SK-N-SH (cell line): ENCODE measurements at regions not wholly inside any gene's neighbourhood (a gene's known extent, or its start where the extent isn't known, plus 50 kb on each side); places are given as distances from the start of the nearest gene placed in this dataset.

Experiments used
- CTCF ChIA-PET: fragments of 300-600, 350-600 bp; formaldehyde crosslinking; extraction: SDS; loops from one replicate; lab custom pipeline; 2021; lab: Yijun Ruan, JAX
- POLR2A ChIA-PET: fragments of 350-600 bp; sonication (Branson Sonifier 250); formaldehyde crosslinking; extraction: SDS; loops from one replicate; lab custom pipeline; 2020; ENCODE audit warnings: antibody characterized with exemption, inconsistent platforms; lab: Yijun Ruan, JAX
- DNase-seq: peaks from one replicate; pipeline ENCODE4 v3.0.0; 2012
- H2AFZ ChIP-seq: fragments of 200-600 bp; sonication (generic); 2 replicates; pipeline ENCODE4 v1.8.1; 2016; ENCODE audit warnings: antibody characterized with exemption, mild to moderate bottlenecking, low read depth
- H3F3A ChIP-seq: fragments of 200-600 bp; sonication (generic); replicated peaks from 2 replicates; pipeline ENCODE3; 2016; ENCODE audit warnings: antibody characterized with exemption, mild to moderate bottlenecking; ENCODE audit not compliant: insufficient read depth
- H3K27ac ChIP-seq, 2 experiments: fragments of 200-500 bp in 1 of 2; fragments of 200-600 bp in 1 of 2; sonication (Bioruptor generic) in 1 of 2; sonication (generic), shearing (Covaris generic) in 1 of 2; 2 replicates each; pipeline versions ENCODE4 v1.5.1 to v1.6.1; 2014 to 2016; ENCODE audit warnings: low read depth in 2 of 2, inconsistent platforms in 1 of 2, low read length in 1 of 2, mild to moderate bottlenecking in 1 of 2, mixed read lengths in 1 of 2
- H3K27me3 ChIP-seq: fragments of 200-600 bp; sonication (generic), shearing (Covaris generic); 2 replicates; pipeline ENCODE4 v1.6.1; 2016; ENCODE audit warnings: mixed run types; ENCODE audit not compliant: insufficient read depth
- H3K36me3 ChIP-seq, 2 experiments: fragments of 200-500 bp in 1 of 2; fragments of 200-600 bp in 1 of 2; sonication (Bioruptor generic) in 1 of 2; sonication (generic) in 1 of 2; replicated peaks in 1 of 2; 2 replicates each; pipeline versions ENCODE3 to v1.5.1; 2014 to 2016; ENCODE audit warnings: low read length in 1 of 2, mild to moderate bottlenecking in 1 of 2; ENCODE audit not compliant: insufficient read depth in 2 of 2, control insufficient read depth in 1 of 2
- H3K4me1 ChIP-seq, 2 experiments: fragments of 200-500 bp in 1 of 2; fragments of 200-600 bp in 1 of 2; sonication (Bioruptor generic) in 1 of 2; sonication (generic), shearing (Covaris generic) in 1 of 2; 2 replicates each; pipeline versions ENCODE4 v1.5.1 to v1.6.1; 2014 to 2016; ENCODE audit warnings: low read depth in 1 of 2, low read length in 1 of 2, mixed run types in 1 of 2; ENCODE audit not compliant: insufficient read depth in 2 of 2, control insufficient read depth in 1 of 2
- H3K4me2 ChIP-seq: fragments of 200-600 bp; sonication (generic), shearing (Covaris generic); 2 replicates; pipeline ENCODE4 v1.6.1; 2017; ENCODE audit warnings: mixed run types
- H3K4me3 ChIP-seq, 2 experiments: fragments of 200-500 bp in 1 of 2; fragments of 200-600 bp in 1 of 2; sonication (Bioruptor generic) in 1 of 2; sonication (generic), shearing (Covaris generic) in 1 of 2; 2 replicates each; pipeline versions ENCODE4 v1.5.1 to v1.8.1; 2014 to 2016; ENCODE audit warnings: low read depth in 2 of 2, inconsistent platforms in 1 of 2, low read length in 1 of 2, mild to moderate bottlenecking in 1 of 2, mixed read lengths in 1 of 2, moderate library complexity in 1 of 2
- H3K79me2 ChIP-seq: fragments of 200-600 bp; sonication (generic); 2 replicates; pipeline ENCODE4 v1.8.1; 2017; ENCODE audit warnings: mild to moderate bottlenecking; ENCODE audit not compliant: insufficient read depth
- H3K9ac ChIP-seq: fragments of 200-600 bp; sonication (generic); 2 replicates; pipeline ENCODE4 v1.6.1; 2017; ENCODE audit warnings: mixed run types
- H3K9me2 ChIP-seq: fragments of 200-600 bp; sonication (generic); 2 replicates; pipeline ENCODE4 v1.6.1; 2017; ENCODE audit warnings: mixed run types
- H3K9me3 ChIP-seq: fragments of 200-600 bp; sonication (generic); 2 replicates; pipeline ENCODE4 v1.6.1; 2017; ENCODE audit warnings: mixed run types, mild to moderate bottlenecking, moderate library complexity
- H4K20me1 ChIP-seq: fragments of 200-600 bp; sonication (generic); 2 replicates; pipeline ENCODE4 v1.6.1; 2017; ENCODE audit warnings: mild to moderate bottlenecking, mixed run types; ENCODE audit not compliant: insufficient read depth
- FOXJ3 ChIP-seq: sonication (generic); formaldehyde crosslinking; IDR thresholded peaks from 2 replicates; pipeline ENCODE4 v1.5.1; 2020; ENCODE audit warnings: mild to moderate bottlenecking, missing genetic modification reagents
- NRF1 ChIP-seq: IDR thresholded peaks from 2 replicates; pipeline ENCODE4 v1.6.1; 2012; ENCODE audit warnings: low read depth, mild to moderate bottlenecking, low read length
- PBX3 ChIP-seq: IDR thresholded peaks from 2 replicates; pipeline ENCODE4; 2012
- REST ChIP-seq: IDR thresholded peaks from 2 replicates; pipeline ENCODE4 v1.6.1; 2012; ENCODE audit warnings: mild to moderate bottlenecking, low read depth, low read length, moderate library complexity
- RFX5 ChIP-seq: IDR thresholded peaks from 2 replicates; pipeline ENCODE4 v1.6.1; 2012; ENCODE audit warnings: mild to moderate bottlenecking, improper control_type of control experiment, low read length
- SIN3A ChIP-seq: IDR thresholded peaks from 2 replicates; pipeline ENCODE4 v1.6.1; 2012; ENCODE audit warnings: low read depth, mild to moderate bottlenecking, low read length, moderate library complexity, borderline replicate concordance
- SMC3 ChIP-seq: IDR thresholded peaks from 2 replicates; pipeline ENCODE4 v1.6.1; 2012; ENCODE audit warnings: low read depth, low read length, improper control_type of control experiment
- TAF1 ChIP-seq: IDR thresholded peaks from 2 replicates; pipeline ENCODE4 v1.6.1; 2012; ENCODE audit warnings: low read depth, mild to moderate bottlenecking, low read length, moderate library complexity, borderline replicate concordance
- USF1 ChIP-seq: IDR thresholded peaks from 2 replicates; pipeline ENCODE4 v1.4.0; 2012; ENCODE audit warnings: low read depth, borderline replicate concordance
- USF2 ChIP-seq: fragments of 150-350 bp; IDR thresholded peaks from 2 replicates; pipeline ENCODE4 v1.6.1; 2017; ENCODE audit warnings: antibody characterized with exemption, low read length, low read depth, borderline replicate concordance
- YY1 ChIP-seq: IDR thresholded peaks from 2 replicates; pipeline ENCODE4 v1.4.0; 2012; ENCODE audit warnings: low read depth, mild to moderate bottlenecking
- WGBS: methylation state at CpG from one replicate; pipeline ENCODE4 v1.1.6; 2017; ENCODE audit warnings: low lambda C conversion rate; 5-methylcytosine and 5-hydroxymethylcytosine counted together

GRCh38 chr3:8366219-8366810 lies 135.3 kb upstream of the LMCD1 start (continued):
- TF ChIP-seq REST: no peak
- TF ChIP-seq USF1: no peak
- no peak for TF ChIP-seq SMC3

GRCh38 chr3:8368598-8368997 lies 133.0 kb upstream of the LMCD1 start:
- no peak overlapping the region for H3K9ac ChIP-seq
- no peaks in the 10 kb centered on the region for H3K27me3 ChIP-seq
- H3K27ac ChIP-seq: no peak overlapping the region
- H3K4me3 ChIP-seq: no peak overlapping the region
- H3K36me3 ChIP-seq: no peaks in the 10 kb centered on the region
- H4K20me1 ChIP-seq: no peaks in the 10 kb centered on the region
- H3K4me1 ChIP-seq: no peaks in the 10 kb centered on the region; a peak in 1 of 4 replicates
- no peaks in the 10 kb centered on the region for H3K79me2 ChIP-seq
- no peak for TF ChIP-seq USF2
- no peak for TF ChIP-seq YY1
- no peak for TF ChIP-seq RFX5
- TF ChIP-seq SIN3A: no peak
- no peak for TF ChIP-seq FOXJ3 (CRISPR knock-in tag)
- no peak for TF ChIP-seq TAF1
- TF ChIP-seq PBX3: no peak
- TF ChIP-seq SMC3: no peak
- no peak for TF ChIP-seq REST
- no peak for TF ChIP-seq USF1
- no peak for TF ChIP-seq NRF1
- TF ChIP-seq, all 33 proteins: peak for 0
- 50% methylated on average over 5 of the region's 5 CpGs for WGBS
- ChIA-PET CTCF (no interaction called here), POLR2A (no interaction called here)
- Histone ChIP-seq H2AFZ (no peak overlapping the region), H3K4me2 (no peak overlapping the region), H3K9me3 (no peaks in the 10 kb centered on the region), H3F3A (peaks cover 4% of the 10 kb centered on the region), H3K9me2 (no peaks in the 10 kb centered on the region)
- DNase-seq: no peak
